ENCODE measurements at regions not wholly inside any gene's neighbourhood (a gene's known extent, or its start where the extent isn't known, plus 50 kb on each side); places are given as distances from the start of the nearest gene placed in this dataset.

GRCh38 chr10:108393089-108393488 lies 1228.6 kb upstream of the SORCS1 start:
- Histone ChIP-seq H3K27me3 (ENCODE audit: insufficient read depth, low read length) (no peaks in the 10 kb centered on the region), H3K4me3 (ENCODE audit: low read depth, low read length, poor library complexity, severe bottlenecking) (no peak overlapping the region), H3K4me1 (ENCODE audit: insufficient read depth, low read length, severe bottlenecking) (no peaks in the 10 kb centered on the region), H3K36me3 (ENCODE audit: insufficient read depth, low read length) (no peaks in the 10 kb centered on the region), H3K79me2 (ENCODE audit: insufficient read depth, low read length) (no peaks in the 10 kb centered on the region), H3K4me2 (ENCODE audit: low read length) (no peak overlapping the region), H3K9ac (ENCODE audit: low read length) (no peak overlapping the region), H3K9me2 (ENCODE audit: low read depth, low read length) (no peaks in the 10 kb centered on the region), H2AFZ (ENCODE audit: low read length) (no peak overlapping the region), H4K20me1 (ENCODE audit: insufficient read depth, low read length) (no peaks in the 10 kb centered on the region), H3F3A (ENCODE audit: insufficient read depth, low read length) (no peaks in the 10 kb centered on the region), H3K27ac (ENCODE audit: low read depth, low read length, poor library complexity, severe bottlenecking) (no peak overlapping the region), H3K9me3 (ENCODE audit: low read length) (no peaks in the 10 kb centered on the region)
- TF ChIP-seq CTCF (IDR thresholded peaks at IDR 0.05; ENCODE audit: low read length) (no peak), EZH2 (IDR thresholded peaks at IDR 0.05; ENCODE audit: borderline replicate concordance, low read length) (no peak)

- Histone ChIP-seq H3K27ac (ENCODE audit: low read depth, low read length, poor library complexity, severe bottlenecking) (no peak overlapping the region), H3K79me2 (ENCODE audit: insufficient read depth, low read length) (no peaks in the 10 kb centered on the region), H3K4me2 (ENCODE audit: low read length) (no peak overlapping the region), H3F3A (ENCODE audit: insufficient read depth, low read length) (no peaks in the 10 kb centered on the region), H3K36me3 (ENCODE audit: insufficient read depth, low read length) (no peaks in the 10 kb centered on the region), H3K9me3 (ENCODE audit: low read length) (no peaks in the 10 kb centered on the region), H3K27me3 (ENCODE audit: insufficient read depth, low read length) (no peaks in the 10 kb centered on the region), H3K4me1 (ENCODE audit: insufficient read depth, low read length, severe bottlenecking) (no peaks in the 10 kb centered on the region), H3K4me3 (ENCODE audit: low read depth, low read length, poor library complexity, severe bottlenecking) (no peak overlapping the region), H3K9me2 (ENCODE audit: low read depth, low read length) (no peaks in the 10 kb centered on the region), H3K9ac (ENCODE audit: low read length) (no peak overlapping the region), H2AFZ (ENCODE audit: low read length) (no peak overlapping the region), H4K20me1 (ENCODE audit: insufficient read depth, low read length) (no peaks in the 10 kb centered on the region)
- TF ChIP-seq EZH2 (IDR thresholded peaks at IDR 0.05; ENCODE audit: borderline replicate concordance, low read length): no peak
- no peak for TF ChIP-seq CTCF (IDR thresholded peaks at IDR 0.05; ENCODE audit: low read length)
Observed at GRCh38 chr10:108392286-108392685, 1227.8 kb upstream of the SORCS1 start.

- no peak overlapping the region for H3K4me2 ChIP-seq (ENCODE audit: low read length)
- H3K27me3 ChIP-seq (ENCODE audit: insufficient read depth, low read length): no peaks in the 10 kb centered on the region
- H3K4me1 ChIP-seq (ENCODE audit: insufficient read depth, low read length, severe bottlenecking): no peaks in the 10 kb centered on the region
- H3K36me3 ChIP-seq (ENCODE audit: insufficient read depth, low read length): no peaks in the 10 kb centered on the region
- TF ChIP-seq CTCF (IDR thresholded peaks at IDR 0.05; ENCODE audit: low read length) (no peak), EZH2 (IDR thresholded peaks at IDR 0.05; ENCODE audit: borderline replicate concordance, low read length) (no peak)
- H3K9ac ChIP-seq (ENCODE audit: low read length): no peak overlapping the region
- no peaks in the 10 kb centered on the region for H3F3A ChIP-seq (ENCODE audit: insufficient read depth, low read length)
- no peak overlapping the region for H3K27ac ChIP-seq (ENCODE audit: low read depth, low read length, poor library complexity, severe bottlenecking)
- no peak overlapping the region for H3K4me3 ChIP-seq (ENCODE audit: low read depth, low read length, poor library complexity, severe bottlenecking)
- H3K9me2 ChIP-seq (ENCODE audit: low read depth, low read length): no peaks in the 10 kb centered on the region
- H3K79me2 ChIP-seq (ENCODE audit: insufficient read depth, low read length): no peaks in the 10 kb centered on the region
- H4K20me1 ChIP-seq (ENCODE audit: insufficient read depth, low read length): no peaks in the 10 kb centered on the region
- H2AFZ ChIP-seq (ENCODE audit: low read length): no peak overlapping the region
- no peaks in the 10 kb centered on the region for H3K9me3 ChIP-seq (ENCODE audit: low read length)
Observed at GRCh38 chr10:108388706-108389105, 1224.2 kb upstream of the SORCS1 start.

Data from OCI-LY1 (cell line).